Panc1 (cell line): ENCODE measurements at regions not wholly inside any gene's neighbourhood (a gene's known extent, or its start where the extent isn't known, plus 50 kb on each side); places are given as distances from the start of the nearest gene placed in this dataset.
A peak's percentile ranks its signal among the peaks of the same experiment; 100 is the strongest.

Experiments
- ATAC-seq: fragments of 200-7000 bp; cut with Tn5 transposase; 2 replicates; pipeline ENCODE4 v1.9.1; 2020; ENCODE audit warnings: mild to moderate bottlenecking, moderate library complexity
- BruUV-seq: library from RNA; stranded (reverse); fragments of 400-500 nt; replicated peaks from 2 replicates; lab custom pipeline; 2021; lab: Mats Ljungman, UMichigan
- CTCF ChIA-PET: fragments of 300-600 bp; sonication (Branson Sonifier 250); formaldehyde crosslinking; loops from one replicate; lab custom pipeline; 2022; ENCODE audit warnings: antibody characterized with exemption; lab: Charles Lee
- POLR2A ChIA-PET: fragments of 300-600 bp; sonication (Branson Sonifier 250); formaldehyde crosslinking; loops from one replicate; lab custom pipeline; 2022; ENCODE audit warnings: antibody characterized with exemption; lab: Charles Lee
- DNase-seq: peaks from one replicate; pipeline ENCODE4 v3.0.0-alpha.2; 2010; ENCODE audit warnings: low read depth, low spot score
- H3K27ac ChIP-seq: 2 replicates; pipeline ENCODE4 v1.5.1; 2011; ENCODE audit warnings: mild to moderate bottlenecking, low read length, inconsistent platforms
- H3K27me3 ChIP-seq: fragments of 200-500 bp; sonication (Bioruptor generic); 2 replicates; pipeline ENCODE4 v1.6.0; 2014; ENCODE audit warnings: low read length, inconsistent platforms; ENCODE audit not compliant: control insufficient read depth, insufficient read depth
- H3K36me3 ChIP-seq: fragments of 200-500 bp; sonication (Bioruptor generic); 2 replicates; pipeline ENCODE4 v1.5.1; 2014; ENCODE audit warnings: inconsistent platforms, mild to moderate bottlenecking, low read length, moderate library complexity; ENCODE audit not compliant: control insufficient read depth, insufficient read depth
- H3K4me1 ChIP-seq: 2 replicates; pipeline ENCODE4 v1.5.1; 2011; ENCODE audit warnings: inconsistent platforms, mild to moderate bottlenecking, low read length, moderate library complexity; ENCODE audit not compliant: control insufficient read depth, insufficient read depth
- H3K4me3 ChIP-seq, 2 experiments: 2 replicates each; pipeline ENCODE4 v1.5.1; 2011 to 2012; ENCODE audit warnings: low read depth in 2 of 2, low read length in 2 of 2, mild to moderate bottlenecking in 2 of 2, inconsistent platforms in 1 of 2, moderate library complexity in 1 of 2
- H3K9me3 ChIP-seq: fragments of 200-500 bp; sonication (Bioruptor generic); 2 replicates; pipeline ENCODE4 v1.5.1; 2014; ENCODE audit warnings: low read depth, mild to moderate bottlenecking, inconsistent platforms, low read length, moderate library complexity; ENCODE audit not compliant: control insufficient read depth, insufficient read depth
- CTCF ChIP-seq: fragments of 450-650 bp; IDR thresholded peaks from 2 replicates; pipeline ENCODE4 v1.5.1; 2017; ENCODE audit warnings: mild to moderate bottlenecking
- POLR2AphosphoS5 ChIP-seq: IDR thresholded peaks from 2 replicates; pipeline ENCODE4 v1.6.1; 2012; ENCODE audit warnings: mild to moderate bottlenecking, low read depth, low read length, moderate library complexity
- REST ChIP-seq, 2 experiments: IDR thresholded peaks; 2 replicates each; pipeline ENCODE4 v1.6.1; 2011 to 2012; ENCODE audit warnings: low read depth in 2 of 2, control low read depth in 1 of 2, low read length in 1 of 2, mild to moderate bottlenecking in 1 of 2, moderate library complexity in 1 of 2; ENCODE audit not compliant: insufficient read depth in 1 of 2
- SIN3A ChIP-seq: IDR thresholded peaks from 2 replicates; pipeline ENCODE4 v1.6.1; 2012; ENCODE audit warnings: low read depth, mild to moderate bottlenecking, low read length, moderate library complexity, borderline replicate concordance; ENCODE audit not compliant: insufficient read depth
- TCF7L2 ChIP-seq: IDR thresholded peaks from 2 replicates; pipeline ENCODE4 v1.6.1; 2011; ENCODE audit warnings: mild to moderate bottlenecking, low read depth, low read length, inconsistent platforms
- in situ Hi-C: cut with HindIII; loops from 2 replicates; pipeline ENCODE4 v1.10.0; 2016; ENCODE audit warnings: low sequenced_read_pairs, low pct_unique_long_range_greater_than_20kb
- intact Hi-C: fragments of 100-400 bp; cut with micrococcal nuclease; formaldehyde crosslinking; loops from one replicate; pipeline ENCODE4 v1.10.0; 2022; ENCODE audit not compliant: unreplicated experiment

GRCh38 chr13:111037927-111038326 lies 77.2 kb upstream of the ARHGEF7 start:
- BruUV-seq: no TSS peak
- ATAC-seq: peak; percentile 79
- in situ Hi-C loops (no loop called here), intact Hi-C loops (loop anchor here (5.0 kb wide), 1 partner anchor 96 kb away; no protein-coding TSS in a partner anchor)
- CTCF ChIA-PET: no interaction called here
- no peak overlapping the region for H3K4me3 ChIP-seq
- no peaks in the 10 kb centered on the region for H3K36me3 ChIP-seq
- no peak overlapping the region for H3K27ac ChIP-seq
- H3K4me1 ChIP-seq: 0 out of 2 replicates have a peak, but pooled peaks cover 4% of the 10 kb centered on the region
- peaks cover 7% of the 10 kb centered on the region; the same call in 1 of the 2 replicates for H3K27me3 ChIP-seq
- no peak for DNase-seq
- no peaks in the 10 kb centered on the region for H3K9me3 ChIP-seq
- POLR2A ChIA-PET: no interaction called here
- no peak for TF ChIP-seq REST (IDR thresholded peaks at IDR 0.05; ENCODE audit: insufficient read depth in 1 of 2, low read depth in 2 of 2, low read length in 1 of 2)
- TF ChIP-seq POLR2AphosphoS5: no peak
- no peak; the same call in 1 of the 2 replicates for TF ChIP-seq CTCF
- no peak for TF ChIP-seq TCF7L2
- no peak for TF ChIP-seq SIN3A

- CTCF ChIA-PET: interaction anchor here (1.5 kb wide), 1 partner anchor 92 kb away, joined by 13 read pairs; no protein-coding TSS in a partner anchor
- no peak for TF ChIP-seq POLR2AphosphoS5
- no peak for TF ChIP-seq TCF7L2
- no peak for TF ChIP-seq CTCF
- no peak for TF ChIP-seq SIN3A
- no peak for TF ChIP-seq REST (IDR thresholded peaks at IDR 0.05; ENCODE audit: insufficient read depth in 1 of 2, low read depth in 2 of 2, low read length in 1 of 2)
- no peak overlapping the region for H3K27ac ChIP-seq
- no peak overlapping the region for H3K4me3 ChIP-seq
- DNase-seq (no peak), ATAC-seq (no peak)
- no peaks in the 10 kb centered on the region for H3K9me3 ChIP-seq
- POLR2A ChIA-PET: no interaction called here
- intact Hi-C loops: loop anchor here (5.0 kb wide), 1 partner anchor 94 kb away; no protein-coding TSS in a partner anchor
- H3K36me3 ChIP-seq: no peaks in the 10 kb centered on the region
- BruUV-seq: no TSS peak
- in situ Hi-C loops: no loop called here
- H3K4me1 ChIP-seq: 0 out of 2 replicates have a peak, but pooled peaks cover 4% of the 10 kb centered on the region
- H3K27me3 ChIP-seq: peaks cover 7% of the 10 kb centered on the region; the same call in 1 of the 2 replicates
Observed at GRCh38 chr13:111036665-111037064, 78.4 kb upstream of the ARHGEF7 start.
